ENCODE measurements at regions not wholly inside any gene's neighbourhood (a gene's known extent, or its start where the extent isn't known, plus 50 kb on each side); places are given as distances from the start of the nearest gene placed in this dataset.

DNA sequence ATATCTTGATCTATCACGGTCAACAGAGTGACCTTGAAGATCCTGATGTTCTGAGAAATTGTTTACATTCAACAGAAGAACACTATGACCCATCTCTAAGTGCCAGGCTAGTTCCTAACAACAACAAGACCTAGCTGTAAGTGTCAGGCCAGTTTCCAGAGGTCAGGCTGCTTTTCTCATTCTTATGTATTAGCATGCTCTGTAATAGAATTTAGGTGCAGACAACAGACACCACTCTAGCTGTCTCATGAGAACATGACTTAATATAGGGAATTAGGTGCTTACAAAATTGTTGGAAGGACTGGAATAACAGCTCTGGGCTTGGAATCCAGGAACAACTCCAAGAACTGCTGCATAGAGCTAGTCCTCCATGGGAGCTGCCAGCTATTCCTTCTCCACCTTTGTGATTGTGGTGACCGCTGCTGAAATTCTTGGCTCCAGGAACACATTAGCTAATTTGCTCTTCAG is 138.7 kb downstream of the SNX18 start:
- no peak for DNase-seq (ENCODE audit: low read depth in 4 of 4, low spot score in 1 of 4)

DNA sequence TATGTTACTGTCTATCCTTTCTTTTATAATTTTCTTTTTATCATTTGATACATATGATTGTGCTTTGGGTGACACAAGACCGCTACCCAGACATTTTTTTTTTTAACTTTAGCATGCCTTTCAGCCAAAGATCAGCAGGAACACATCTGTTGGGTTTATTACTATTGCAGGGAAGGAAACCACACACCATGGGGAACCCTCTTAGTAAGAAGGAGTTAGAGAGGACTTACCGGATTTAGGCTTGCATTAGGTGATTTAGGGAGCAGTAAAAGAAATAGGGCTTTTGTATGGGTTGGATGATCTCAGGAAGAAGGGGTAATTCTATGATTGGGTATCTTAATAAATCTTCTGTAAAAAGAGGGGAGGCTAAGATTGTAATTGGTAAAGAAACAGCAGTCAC is 138.2 kb downstream of the SNX18 start:
- DNase-seq (ENCODE audit: low read depth in 4 of 4, low spot score in 1 of 4), result no peak

DNA sequence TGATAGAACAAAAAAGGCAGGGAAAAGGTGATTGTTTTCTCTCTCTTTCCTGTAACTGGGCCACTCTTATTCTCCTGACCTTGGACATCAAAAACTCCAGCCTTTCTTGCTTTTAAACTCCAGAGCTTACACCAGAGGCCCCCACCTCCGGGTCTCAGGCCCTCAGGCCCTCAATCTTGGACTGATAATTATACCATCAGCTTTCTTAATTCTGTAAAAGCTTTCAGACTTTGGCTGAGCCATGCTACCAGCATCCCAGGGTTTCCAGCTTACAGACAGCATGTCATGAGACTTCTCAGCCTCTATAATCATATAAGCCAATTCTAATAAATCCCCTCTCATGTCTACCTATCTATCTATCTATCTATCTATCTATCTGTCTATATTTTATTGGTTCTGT is 137.7 kb downstream of the SNX18 start:
- no peak for DNase-seq (ENCODE audit: low read depth in 4 of 4, low spot score in 1 of 4)

DNA sequence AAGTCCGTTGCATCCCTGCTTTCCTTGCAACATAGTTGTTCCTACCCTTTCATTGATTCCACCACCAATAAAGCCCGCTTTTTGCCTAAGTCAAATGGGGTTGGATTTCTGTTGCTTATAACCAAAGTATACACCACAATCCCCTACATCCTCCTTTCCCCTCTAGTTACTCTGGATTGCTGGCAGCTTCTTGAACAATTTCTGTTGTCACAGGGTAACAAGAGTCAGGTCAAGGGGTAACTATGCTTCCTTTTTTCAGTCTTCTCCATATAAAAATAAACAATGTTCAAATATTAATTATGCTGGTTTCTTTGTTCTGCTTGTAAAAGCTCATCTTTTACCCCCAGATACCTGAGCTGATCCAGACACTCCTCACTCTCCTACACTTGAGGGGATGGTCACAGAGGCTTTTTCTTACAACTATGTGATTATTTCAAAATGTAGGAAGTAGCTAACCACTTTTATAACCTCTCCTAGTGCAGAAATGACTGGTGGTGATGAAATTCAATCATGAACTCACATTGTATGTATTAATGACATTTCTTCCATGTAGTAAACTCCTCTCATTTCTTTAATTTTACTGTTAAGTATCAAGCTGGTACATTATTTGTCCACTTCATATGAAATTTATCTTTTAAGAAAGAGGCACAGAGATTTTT is 136.5 kb downstream of the SNX18 start:
- DNase-seq (ENCODE audit: low read depth in 4 of 4, low spot score in 1 of 4), result no peak

DNA sequence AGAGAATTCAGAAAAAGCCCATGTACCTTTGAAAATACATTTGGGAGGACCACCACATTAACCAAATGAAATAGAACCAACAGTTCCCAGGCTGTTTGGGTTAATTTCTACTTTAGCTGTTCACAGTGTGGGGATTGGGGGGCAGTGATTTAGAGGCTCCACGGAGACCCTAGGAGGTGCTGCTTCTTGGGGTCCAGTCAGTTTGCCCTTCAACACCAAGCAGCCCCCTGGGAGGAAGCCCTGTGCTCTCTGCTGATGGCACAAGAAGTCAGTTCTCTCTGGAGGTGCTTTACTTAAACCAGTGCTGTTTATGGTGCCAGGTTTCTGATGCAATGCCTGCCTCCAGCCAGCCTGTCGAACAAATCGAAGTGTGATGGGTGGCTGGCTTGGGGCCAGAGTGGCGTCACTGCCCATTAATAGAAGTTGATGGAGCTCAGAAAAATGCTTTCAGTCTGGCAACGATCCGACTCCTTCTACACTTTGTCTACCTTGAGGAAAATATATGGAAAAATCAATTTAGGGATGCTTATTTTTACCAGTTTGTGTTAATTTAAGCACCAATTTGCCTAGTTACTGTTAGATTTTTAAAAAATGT is 134.0 kb downstream of the SNX18 start:
- no peak for DNase-seq (ENCODE audit: low read depth in 4 of 4, low spot score in 1 of 4)

DNA sequence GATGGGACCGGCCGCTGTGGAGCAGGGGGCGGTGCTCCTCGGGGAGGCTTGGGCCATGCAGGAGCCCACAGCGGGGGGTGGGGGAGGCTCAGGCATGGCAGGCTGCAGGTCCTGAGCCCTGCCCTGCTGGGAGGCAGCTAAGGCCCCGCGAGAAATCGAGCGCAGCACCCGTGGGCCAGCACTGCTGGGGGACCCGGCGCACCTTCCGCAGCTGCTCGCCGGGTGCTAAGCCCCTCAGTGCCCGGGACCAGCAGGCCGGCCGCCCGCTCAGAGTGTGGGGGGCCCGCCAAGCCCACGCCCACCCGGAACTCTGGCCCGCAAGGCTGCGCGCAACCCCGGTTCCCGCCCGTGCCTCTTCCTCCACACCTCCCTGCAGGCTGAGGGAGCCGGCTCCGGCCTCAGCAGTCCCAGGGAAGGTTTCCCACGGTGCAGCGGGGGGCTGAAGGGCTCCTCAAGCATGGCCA is 131.5 kb downstream of the SNX18 start:
- no peak for DNase-seq (ENCODE audit: low read depth in 4 of 4, low spot score in 1 of 4)

DNA sequence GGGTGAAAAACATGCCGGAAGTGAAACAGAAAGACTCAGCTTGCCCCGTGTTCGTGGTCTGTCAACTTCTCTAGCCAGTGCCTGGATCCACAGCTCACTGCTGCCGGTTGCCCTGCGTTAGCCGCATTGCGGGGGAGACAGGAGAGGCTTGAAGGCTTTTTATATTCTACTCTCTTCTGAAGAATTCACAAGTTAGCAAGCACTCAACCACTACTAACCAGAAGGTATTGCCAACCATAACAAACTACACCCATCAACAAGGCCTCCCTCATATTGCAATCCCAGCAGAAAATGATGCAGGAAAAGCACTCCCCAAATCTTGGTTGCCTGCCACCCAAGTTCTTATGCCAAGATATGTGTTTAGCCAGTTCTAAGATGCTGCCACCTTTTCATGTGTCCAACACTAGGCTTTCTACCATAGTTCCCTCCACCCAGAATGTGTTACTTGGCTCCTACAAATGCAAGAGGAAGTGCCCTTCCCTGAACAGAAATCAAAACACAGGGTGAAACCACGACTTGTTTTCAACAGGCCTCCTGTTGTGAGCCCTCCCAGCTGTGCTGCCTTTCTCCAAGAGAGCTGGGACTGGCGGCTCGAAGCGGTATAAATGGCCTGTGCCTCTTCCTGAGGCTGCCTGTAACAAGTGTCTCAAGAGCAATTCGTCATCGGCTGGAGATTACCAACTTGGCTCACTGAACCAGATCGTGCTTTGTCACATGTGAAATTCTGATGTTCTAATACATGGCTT is 129.0 kb downstream of the SNX18 start:
- peak in 3 of 4 experiments; percentile 15 to 43 (median 16) for DNase-seq (ENCODE audit: low read depth in 4 of 4, low spot score in 1 of 4)

DNA sequence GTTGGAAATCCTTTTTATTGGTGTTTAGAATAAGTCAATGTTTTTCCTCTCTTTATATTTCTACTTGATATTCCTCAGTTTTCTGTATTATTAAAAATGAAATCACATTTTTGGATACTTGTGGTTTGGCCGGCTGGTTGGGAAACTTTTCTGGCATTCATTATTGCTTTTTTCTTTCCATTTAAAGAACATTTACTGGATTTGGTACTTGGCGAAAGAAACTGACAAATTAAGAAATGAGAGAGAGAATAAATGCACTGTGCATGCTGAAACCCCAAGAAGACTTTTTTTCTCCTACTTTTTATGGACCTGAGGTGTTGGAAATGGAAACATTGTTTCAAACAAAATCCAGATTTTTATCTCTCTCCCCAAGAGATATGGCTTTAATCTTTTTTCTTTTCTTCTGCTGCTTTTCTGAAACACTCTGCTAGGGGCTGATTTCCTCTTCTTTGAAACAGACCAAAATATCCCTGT is 128.4 kb downstream of the SNX18 start:
- no peak for DNase-seq (ENCODE audit: low read depth in 4 of 4, low spot score in 1 of 4)

DNA sequence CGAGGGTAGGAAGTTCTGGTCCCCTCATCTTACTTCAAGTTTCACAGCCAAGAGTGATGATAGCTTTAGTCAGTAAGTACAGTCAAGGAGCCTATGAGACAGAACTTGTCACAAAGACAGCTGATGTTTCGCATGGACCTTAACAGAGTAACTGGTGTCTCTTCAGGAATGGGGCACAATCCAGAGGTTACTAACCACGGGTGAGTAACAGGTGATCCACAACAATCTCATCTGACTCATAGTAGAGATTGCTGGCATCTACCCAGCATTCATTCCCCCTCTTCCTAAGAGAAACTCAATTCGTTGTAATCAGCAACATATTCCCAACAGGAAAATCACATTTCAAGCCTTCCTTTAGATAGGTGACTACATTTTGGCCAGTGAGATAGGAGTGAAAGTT is 126.7 kb downstream of the SNX18 start:
- no peak for DNase-seq (ENCODE audit: low read depth in 4 of 4, low spot score in 1 of 4)

DNA sequence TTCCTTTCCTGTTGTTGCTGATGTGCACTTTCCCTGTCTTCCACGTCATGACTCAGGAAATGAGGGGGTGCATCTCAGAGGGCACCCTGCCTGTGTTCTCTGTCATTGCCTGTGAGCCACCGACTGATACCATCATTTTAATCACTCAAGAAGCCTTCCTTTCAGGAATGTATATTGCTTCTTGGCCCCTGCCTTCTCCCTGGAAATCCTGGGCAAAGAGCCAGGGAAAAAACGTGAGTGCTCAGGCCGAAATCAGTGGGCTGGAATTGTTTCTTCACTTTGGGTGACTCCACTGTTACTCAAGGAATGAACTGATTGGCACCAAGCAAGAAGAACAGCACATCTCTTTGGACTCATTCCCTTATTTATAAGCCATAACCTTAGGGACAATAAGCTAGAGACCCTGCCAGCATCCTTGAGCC is 126.1 kb downstream of the SNX18 start:
- DNase-seq (ENCODE audit: low read depth in 4 of 4, low spot score in 1 of 4), result no peak

DNA sequence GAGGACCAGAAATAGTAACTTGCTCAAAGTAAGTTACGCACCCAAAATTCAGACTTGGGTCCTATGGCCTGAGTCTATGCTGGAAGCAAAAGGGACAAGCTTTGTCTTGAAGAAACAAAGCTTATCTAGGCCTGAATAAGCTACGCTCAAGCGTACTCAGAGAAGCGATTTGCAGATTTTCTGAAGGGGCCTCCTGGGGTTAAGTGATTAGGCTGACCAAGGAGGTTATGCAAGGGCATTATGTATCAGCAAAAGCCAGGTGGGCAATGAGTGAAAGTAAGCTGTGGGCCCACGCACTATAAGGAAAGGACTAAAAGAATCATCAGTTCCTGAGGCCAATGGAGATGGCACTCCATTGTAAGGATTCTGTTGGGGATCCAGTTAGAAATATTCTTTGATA is 122.1 kb downstream of the SNX18 start:
- no peak for DNase-seq (ENCODE audit: low read depth in 4 of 4, low spot score in 1 of 4)

DNA sequence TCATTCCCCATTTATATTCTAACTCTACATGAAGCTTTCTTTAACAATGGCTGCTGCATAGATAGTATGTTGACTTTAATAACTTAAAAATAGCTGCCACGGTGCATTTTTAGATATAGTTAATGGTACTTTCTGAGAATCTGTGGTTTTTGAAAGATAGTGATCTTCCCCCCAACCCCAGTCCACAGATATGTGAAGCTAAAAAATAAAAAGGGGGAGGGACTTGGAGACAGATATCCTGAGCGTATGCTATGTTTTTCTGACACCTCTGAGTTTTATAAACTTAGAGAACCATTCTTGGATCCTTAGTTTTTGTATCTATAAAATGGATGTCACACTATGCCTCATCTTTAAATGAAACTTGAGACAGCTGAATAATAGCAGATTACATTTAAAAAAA is 120.5 kb downstream of the SNX18 start:
- DNase-seq (ENCODE audit: low read depth in 4 of 4, low spot score in 1 of 4), result no peak

DNA sequence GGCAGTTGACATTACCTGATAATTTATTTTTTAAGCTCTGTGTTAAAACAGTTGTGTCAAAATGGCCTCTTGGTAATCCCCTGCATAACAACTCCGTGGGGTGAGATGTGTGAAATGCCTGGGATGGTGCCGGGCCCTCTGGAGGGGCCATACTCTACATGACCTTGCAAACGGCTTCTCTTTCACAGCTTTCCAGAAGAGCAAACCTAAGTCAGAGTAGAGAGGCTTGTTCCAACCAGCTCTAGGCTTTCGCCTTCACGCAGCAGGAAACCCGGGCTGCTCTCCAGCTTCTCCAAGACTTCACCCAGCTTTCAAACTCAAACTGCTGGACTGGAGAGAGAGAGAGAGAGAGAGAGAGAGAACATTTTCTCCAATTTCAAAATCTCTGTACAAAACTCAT is 120.1 kb downstream of the SNX18 start:
- DNase-seq (ENCODE audit: low read depth in 4 of 4, low spot score in 1 of 4), result no peak

DNA sequence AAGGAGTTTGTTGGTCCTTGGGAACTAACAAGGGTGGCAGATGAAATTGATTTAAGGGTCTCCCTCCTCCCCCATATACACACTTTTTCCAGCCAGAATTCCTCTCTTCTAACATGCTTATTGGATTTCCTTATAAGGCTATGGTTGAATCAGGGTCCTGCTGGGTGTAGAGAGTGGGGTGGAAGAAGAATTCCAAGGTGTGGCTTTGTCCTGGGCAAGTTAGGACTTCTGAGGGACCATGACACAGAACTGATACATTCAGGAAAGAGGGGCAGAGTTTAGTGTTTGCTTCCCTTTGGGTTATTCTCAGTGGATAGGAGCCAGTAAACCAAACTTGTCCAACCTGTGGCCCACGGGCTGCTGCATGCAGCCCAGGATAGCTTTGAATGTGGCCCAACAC is 116.5 kb downstream of the SNX18 start:
- DNase-seq (ENCODE audit: low read depth in 4 of 4, low spot score in 1 of 4), result no peak

DNA sequence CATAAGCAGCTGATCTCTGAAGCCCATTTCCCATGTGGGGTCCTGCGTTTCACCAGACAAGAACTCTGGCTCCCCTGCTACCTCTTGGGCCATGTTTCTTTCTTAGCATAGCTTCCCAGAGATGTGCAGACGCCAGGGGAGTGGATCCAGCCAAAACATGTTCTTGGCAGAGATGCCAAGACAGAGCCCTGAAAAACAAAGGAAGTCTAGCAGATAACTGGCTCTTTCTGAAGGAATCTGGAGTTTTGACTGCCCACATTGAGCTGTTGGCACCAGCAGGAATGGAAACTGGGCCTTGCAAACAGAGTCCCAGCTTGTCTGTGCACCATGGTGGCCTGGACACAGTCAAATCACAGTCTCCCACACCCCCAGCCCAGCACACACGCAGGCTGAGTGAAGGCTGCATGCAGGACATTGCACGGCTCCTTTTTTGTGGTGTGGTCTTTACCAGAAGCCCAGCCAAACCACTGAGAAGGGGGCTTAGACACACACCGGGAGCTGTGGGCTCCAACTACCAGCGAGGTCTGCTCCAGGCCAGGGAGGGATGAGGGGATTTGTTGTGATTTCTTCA is 114.7 kb downstream of the SNX18 start:
- DNase-seq (ENCODE audit: low read depth in 4 of 4, low spot score in 1 of 4), result no peak

DNA sequence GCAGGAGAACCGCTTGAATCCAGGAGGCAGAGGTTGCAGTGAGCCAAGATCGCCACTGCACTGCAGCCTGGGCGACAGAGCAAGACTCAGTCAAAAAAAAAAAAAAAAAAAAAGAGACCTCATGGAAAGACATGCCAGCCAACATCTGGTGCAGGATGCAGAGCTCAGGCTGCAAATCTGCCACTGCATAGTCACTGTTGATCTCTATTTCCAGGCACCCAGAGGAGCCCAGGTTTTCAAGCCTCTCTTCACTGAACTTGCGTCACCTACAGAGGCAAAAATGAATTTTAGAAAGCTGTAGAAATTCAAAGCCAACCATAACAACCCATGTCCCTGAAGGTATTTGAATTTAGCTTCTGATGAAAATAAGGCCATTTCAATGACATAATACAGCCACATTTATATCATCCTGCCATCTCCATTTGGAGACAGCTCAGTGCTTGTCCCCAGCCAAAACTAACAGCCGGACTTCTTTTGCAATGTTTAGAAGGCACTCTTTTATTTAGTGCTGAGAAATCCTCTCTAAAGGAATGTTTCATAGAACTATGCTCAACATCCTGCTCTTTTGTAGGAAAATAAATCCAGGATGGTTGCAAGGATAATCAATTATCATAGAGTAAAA is 113.3 kb downstream of the SNX18 start:
- DNase-seq (ENCODE audit: low read depth in 4 of 4, low spot score in 1 of 4), result no peak

DNA sequence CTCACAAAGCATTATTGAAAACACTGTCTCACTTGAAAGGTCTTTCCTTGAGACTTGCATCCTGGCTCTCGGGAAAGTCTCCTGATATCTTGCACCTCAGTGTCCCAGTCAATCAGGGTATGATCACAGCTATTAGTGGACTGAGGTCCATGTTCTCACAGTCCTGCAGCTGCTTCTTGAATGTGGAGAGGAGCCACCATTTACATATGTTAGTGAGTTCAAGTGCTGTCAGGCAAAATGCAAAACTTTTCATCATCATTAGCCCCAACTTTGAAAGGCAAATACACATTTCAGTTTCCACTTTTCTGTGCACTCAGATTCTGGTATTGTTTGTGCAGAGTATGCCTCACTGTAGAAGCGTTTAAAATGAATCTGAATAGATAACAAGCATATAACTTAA is 111.6 kb downstream of the SNX18 start:
- DNase-seq (ENCODE audit: low read depth in 4 of 4, low spot score in 1 of 4), result no peak

DNA sequence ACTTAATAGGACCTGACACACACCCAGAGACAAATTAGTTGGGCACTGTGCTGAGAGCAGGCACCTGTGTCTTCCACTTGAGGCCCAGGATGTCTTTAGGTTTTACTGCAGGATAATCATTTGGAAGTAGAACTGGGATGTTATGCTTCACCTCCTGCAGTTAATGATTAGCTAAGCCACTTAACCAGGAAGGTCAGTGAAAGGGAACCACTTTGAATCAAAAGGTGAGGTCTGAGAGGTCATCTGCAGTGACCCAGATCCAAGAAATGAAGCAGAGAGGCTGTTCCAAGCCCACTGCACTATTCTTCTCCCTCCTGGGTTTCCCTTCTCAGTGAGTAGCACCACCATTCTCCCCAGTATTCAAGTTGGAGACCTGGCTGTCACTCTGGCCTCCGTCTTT is 110.5 kb downstream of the SNX18 start:
- no peak for DNase-seq (ENCODE audit: low read depth in 4 of 4, low spot score in 1 of 4)

DNA sequence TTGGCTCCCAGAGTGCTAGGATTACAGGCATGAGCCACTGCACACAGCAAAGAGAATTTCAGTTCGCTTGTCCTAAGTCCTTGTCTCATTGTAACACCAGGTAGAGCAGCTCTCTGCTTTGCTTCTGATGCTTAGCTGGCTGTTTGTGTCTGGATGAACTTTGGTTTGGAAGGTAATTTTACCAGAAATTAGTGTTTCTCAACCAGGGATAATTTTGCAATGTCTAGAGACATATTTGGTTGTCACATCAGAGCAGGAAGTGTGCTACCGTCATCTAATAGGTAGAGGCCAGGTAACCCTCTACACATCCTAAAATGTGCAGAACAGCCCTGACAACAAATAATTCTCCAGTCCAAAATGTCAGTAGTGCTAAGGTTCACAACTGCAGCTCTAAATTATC is 108.8 kb downstream of the SNX18 start:
- no peak for DNase-seq (ENCODE audit: low read depth in 4 of 4, low spot score in 1 of 4)

DNA sequence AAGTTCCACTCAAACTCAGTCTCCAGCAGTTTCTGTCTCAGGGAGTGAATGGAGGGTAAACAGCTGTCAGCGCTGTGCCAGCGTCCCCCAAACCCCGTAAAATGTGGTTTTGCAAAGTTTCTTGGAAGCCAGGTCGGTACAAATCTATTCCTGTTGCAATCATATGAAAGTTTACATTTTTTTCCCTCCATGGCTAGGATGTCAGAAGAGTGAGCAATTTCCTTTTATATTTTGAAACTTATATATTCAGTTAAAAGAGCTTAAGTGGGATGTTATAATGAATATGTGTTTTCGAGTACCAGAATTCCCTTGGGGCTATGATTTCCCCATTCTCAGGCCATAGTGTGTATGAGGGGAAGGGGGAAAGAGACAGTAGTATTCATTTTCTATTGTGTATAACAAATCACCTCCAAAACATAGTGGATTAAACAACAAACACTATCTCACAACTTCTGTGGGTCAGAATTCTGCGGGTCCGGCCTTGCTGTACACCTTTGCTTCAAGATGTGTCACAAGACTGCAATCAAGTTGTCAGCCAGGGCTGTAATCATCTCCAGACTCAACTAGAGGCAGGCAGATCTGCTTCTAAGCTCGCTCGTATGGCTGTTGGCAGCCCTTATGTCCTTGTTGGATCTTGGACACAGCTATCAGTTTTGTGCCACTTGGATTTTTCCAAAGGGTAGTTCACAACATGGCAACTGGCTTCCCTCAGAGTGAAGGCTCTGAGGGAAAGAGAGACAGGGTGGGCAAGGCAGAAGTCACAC is 107.4 kb downstream of the SNX18 start:
- no peak for DNase-seq (ENCODE audit: low read depth in 4 of 4, low spot score in 1 of 4)

DNA sequence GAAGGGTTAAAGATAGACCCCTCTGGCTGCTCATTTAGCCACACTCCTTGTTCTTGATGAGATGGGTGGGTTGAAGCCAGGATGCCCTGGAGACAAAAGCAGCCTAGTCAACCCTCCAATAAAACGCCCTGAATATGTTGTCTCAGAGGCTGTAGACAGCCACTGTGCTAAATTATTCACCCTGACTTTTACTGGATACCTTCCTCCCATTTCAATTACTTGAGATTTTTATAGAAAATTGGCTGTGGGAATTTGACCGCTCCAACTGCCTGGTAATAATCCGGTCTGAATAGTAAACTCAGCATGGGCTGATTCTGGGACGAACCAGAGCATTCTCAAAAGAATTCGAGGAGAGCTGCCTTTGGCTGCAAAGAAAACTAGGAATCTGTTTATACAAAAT is 104.2 kb downstream of the SNX18 start:
- DNase-seq (ENCODE audit: low read depth in 4 of 4, low spot score in 1 of 4), result no peak

Measured in stimulated activated CD4-positive, alpha-beta T cell treated with anti-CD3 and anti-CD28 coated beads, Interleukin-1b, Interleukin-23, amount 100 ng/mL, for 24 hours (primary cell).